ENCODE measurements at regions not wholly inside any gene's neighbourhood (a gene's known extent, or its start where the extent isn't known, plus 50 kb on each side); places are given as distances from the start of the nearest gene placed in this dataset.

GRCh38 chr6:114785235-114786127 is 442.7 kb upstream of the HS3ST5 start:
- H3K36me3 Mint-ChIP-seq (ENCODE audit: low read depth), result no peaks in the 10 kb centered on the region

DNA sequence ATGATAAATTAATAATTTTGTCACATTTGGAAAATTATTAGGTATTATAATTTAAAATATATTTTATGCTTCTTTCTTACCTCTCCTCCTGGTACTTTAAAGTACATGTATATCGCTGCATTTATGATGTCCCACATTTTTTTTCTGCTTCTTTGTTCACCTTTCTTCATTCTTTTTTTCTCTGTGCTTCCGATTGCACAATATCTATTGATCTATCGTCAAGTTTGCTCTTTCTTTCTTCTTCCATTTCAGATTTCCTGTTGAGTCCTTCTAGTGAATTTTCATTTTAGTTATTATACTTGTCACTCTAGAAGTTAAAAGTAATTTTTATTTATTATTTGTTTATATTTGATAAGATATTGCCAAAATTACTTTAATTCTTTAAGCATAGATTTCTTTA is 441.0 kb upstream of the HS3ST5 start:
- H3K4me1 Mint-ChIP-seq (ENCODE audit: low read depth), result no peaks in the 10 kb centered on the region
- no peak for ATAC-seq
- H3K9me3 Mint-ChIP-seq, result peaks cover 6% of the 10 kb centered on the region
- no peak for DNase-seq
- no peaks in the 10 kb centered on the region for H3K27me3 Mint-ChIP-seq
- H3K27ac Mint-ChIP-seq, result no peak overlapping the region
- H3K36me3 Mint-ChIP-seq (ENCODE audit: low read depth), result no peaks in the 10 kb centered on the region
- H3K4me3 Mint-ChIP-seq, result no peak overlapping the region
- TF ChIP-seq CTCF (IDR thresholded peaks at IDR 0.05), result no peak
- intact Hi-C loops (cut with micrococcal nuclease), result no loop called here
- ChIA-PET CTCF (no interaction called here), POLR2A (no interaction called here)

More at GRCh38 chr6:114785235-114786127, 442.7 kb upstream of the HS3ST5 start:
- Mint-ChIP-seq H3K27me3 (no peaks in the 10 kb centered on the region), H3K4me3 (no peak overlapping the region), H3K27ac (no peak overlapping the region), H3K9me3 (peaks cover 6% of the 10 kb centered on the region), H3K4me1 (ENCODE audit: low read depth) (no peaks in the 10 kb centered on the region)
- ChIA-PET POLR2A (no interaction called here), CTCF (no interaction called here)
- no peak for ATAC-seq
- intact Hi-C loops (cut with micrococcal nuclease), result no loop called here
- no peak for DNase-seq
- TF ChIP-seq CTCF (IDR thresholded peaks at IDR 0.05), result no peak

GRCh38 chr6:114783083-114783482 is 440.3 kb upstream of the HS3ST5 start:
- Mint-ChIP-seq H3K27me3 (no peaks in the 10 kb centered on the region), H3K4me3 (no peak overlapping the region), H3K36me3 (ENCODE audit: low read depth) (no peaks in the 10 kb centered on the region), H3K4me1 (ENCODE audit: low read depth) (no peaks in the 10 kb centered on the region), H3K27ac (no peak overlapping the region), H3K9me3 (peaks cover 6% of the 10 kb centered on the region)
- no peak for TF ChIP-seq CTCF (IDR thresholded peaks at IDR 0.05)
- POLR2A ChIA-PET, result no interaction called here
- CTCF ChIA-PET, result no interaction called here
- DNase-seq, result no peak
- ATAC-seq, result no peak
- intact Hi-C loops (cut with micrococcal nuclease), result no loop called here

- no peak for ATAC-seq
- Mint-ChIP-seq H3K27ac (no peak overlapping the region), H3K27me3 (no peaks in the 10 kb centered on the region), H3K36me3 (ENCODE audit: low read depth) (no peaks in the 10 kb centered on the region), H3K4me3 (no peak overlapping the region), H3K4me1 (ENCODE audit: low read depth) (no peaks in the 10 kb centered on the region), H3K9me3 (peaks cover 13% of the 10 kb centered on the region)
- TF ChIP-seq CTCF (IDR thresholded peaks at IDR 0.05), result no peak
- POLR2A ChIA-PET, result no interaction called here
- CTCF ChIA-PET, result no interaction called here
- DNase-seq, result no peak
- intact Hi-C loops (cut with micrococcal nuclease), result no loop called here
These were observed 422.0 kb upstream of the HS3ST5 start for GRCh38 chr6:114764866-114765265.

DNA sequence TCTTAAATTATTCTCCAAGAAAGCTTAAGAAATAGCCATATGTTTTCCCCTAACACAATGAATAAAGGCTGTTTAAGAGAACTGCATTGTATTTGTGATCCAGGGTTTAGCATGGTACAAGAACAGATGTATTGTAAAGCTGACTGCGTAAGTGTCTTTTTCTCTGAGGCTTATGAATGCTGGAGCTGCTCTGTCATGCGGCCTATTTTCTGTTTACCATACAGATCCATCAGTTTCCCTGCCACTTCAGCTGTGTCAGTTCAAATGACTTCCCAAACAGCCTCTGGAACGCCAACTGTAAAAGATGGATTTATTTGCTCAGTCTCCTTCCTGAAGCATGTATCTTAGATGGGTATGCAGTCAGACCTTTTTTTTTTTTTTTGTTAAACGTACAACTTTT is 419.3 kb upstream of the HS3ST5 start:
- TF ChIP-seq CTCF (IDR thresholded peaks at IDR 0.05), result no peak
- Mint-ChIP-seq H3K4me3 (no peak overlapping the region), H3K4me1 (ENCODE audit: low read depth) (no peaks in the 10 kb centered on the region), H3K27me3 (no peaks in the 10 kb centered on the region), H3K27ac (no peak overlapping the region), H3K9me3 (peaks cover 6% of the 10 kb centered on the region), H3K36me3 (ENCODE audit: low read depth) (no peaks in the 10 kb centered on the region)
- CTCF ChIA-PET, result no interaction called here
- POLR2A ChIA-PET, result no interaction called here
- no peak for DNase-seq
- no peak for ATAC-seq
- intact Hi-C loops (cut with micrococcal nuclease), result no loop called here
